NCI-H146 treated with DMSO at 0.1 percent for 48 hours (cell line): ENCODE measurements at regions not wholly inside any gene's neighbourhood (a gene's known extent, or its start where the extent isn't known, plus 50 kb on each side); places are given as distances from the start of the nearest gene placed in this dataset.
"Not testable (repeated sequence)": the region's sequence is repeated elsewhere in the genome, so short reads cannot be mapped to it uniquely, and the experiment has no call there.

Experiments
- DNase-seq: peaks from one replicate; lab custom pipeline; 2025; ENCODE audit not compliant: unreplicated experiment; lab: John Stamatoyannopoulos, UW

- no peak for DNase-seq
Measured at GRCh38 chr20:12113075-12113467, 195.4 kb downstream of the BTBD3 start.

- DNase-seq, result no peak
Measured at GRCh38 chr20:12113468-12114371, 196.0 kb downstream of the BTBD3 start.

- DNase-seq, result not testable (repeated sequence)
Measured at GRCh38 chr20:12129114-12129513, 211.4 kb downstream of the BTBD3 start.

- DNase-seq, result not testable (repeated sequence)
Measured at GRCh38 chr20:12129532-12129931, 211.8 kb downstream of the BTBD3 start.

- no peak for DNase-seq
Measured at GRCh38 chr20:12130781-12131180, 213.1 kb downstream of the BTBD3 start.

- DNase-seq, result no peak
Measured at GRCh38 chr20:12133553-12133952, 215.9 kb downstream of the BTBD3 start.

GRCh38 chr20:12145951-12146350, 228.3 kb downstream of the BTBD3 start:
- not testable (repeated sequence) for DNase-seq

- DNase-seq, result no peak
Measured at GRCh38 chr20:12152996-12153395, 235.3 kb downstream of the BTBD3 start.

GRCh38 chr20:12153628-12154027, 235.9 kb downstream of the BTBD3 start:
- DNase-seq, result peak; percentile 76

- no peak for DNase-seq
Measured at GRCh38 chr20:12156252-12156651, 238.6 kb downstream of the BTBD3 start.

GRCh38 chr20:12159261-12159660, 241.6 kb downstream of the BTBD3 start:
- no peak for DNase-seq

- DNase-seq, result no peak
Measured at GRCh38 chr20:12161734-12162133, 244.0 kb downstream of the BTBD3 start.

GRCh38 chr20:12166053-12166717, 248.5 kb downstream of the BTBD3 start:
- no peak for DNase-seq

GRCh38 chr20:12170406-12170805, 252.7 kb downstream of the BTBD3 start:
- DNase-seq, result no peak

- peak; percentile 31 for DNase-seq
Measured at GRCh38 chr20:12171923-12172524, 254.3 kb downstream of the BTBD3 start.

GRCh38 chr20:12173347-12174012, 255.8 kb downstream of the BTBD3 start:
- peak; percentile 58 for DNase-seq

GRCh38 chr20:12175538-12175937, 257.8 kb downstream of the BTBD3 start:
- no peak for DNase-seq

- no peak for DNase-seq
Measured at GRCh38 chr20:12177657-12178293, 260.1 kb downstream of the BTBD3 start.

GRCh38 chr20:12179692-12180091, 262.0 kb downstream of the BTBD3 start:
- DNase-seq, result no peak

- peak; percentile 94 for DNase-seq
Measured at GRCh38 chr20:12180107-12180661, 262.5 kb downstream of the BTBD3 start.
